ENCODE measurements at regions not wholly inside any gene's neighbourhood (a gene's known extent, or its start where the extent isn't known, plus 50 kb on each side); places are given as distances from the start of the nearest gene placed in this dataset.

DNA sequence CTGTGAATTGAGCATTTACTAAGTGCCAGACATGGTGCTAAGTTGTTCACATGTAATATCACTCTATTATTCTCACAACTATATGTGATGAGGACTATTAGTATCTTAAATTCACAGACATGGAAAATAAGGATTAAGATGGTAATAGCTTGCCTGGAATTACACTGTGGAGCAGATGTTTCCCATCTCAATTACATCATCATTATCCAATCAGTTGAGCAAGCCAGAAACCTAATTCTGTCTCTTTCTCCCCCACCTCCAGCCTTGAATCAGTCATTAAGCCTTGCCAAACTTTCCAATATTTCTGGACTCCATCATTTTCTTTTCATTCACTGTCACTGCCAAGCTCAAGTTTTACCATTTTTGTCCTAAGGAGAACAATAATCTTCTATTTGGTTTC is 287.8 kb upstream of the KITLG start:
- Histone ChIP-seq H3K27ac (no peak overlapping the region), H3K9me3 (no peaks in the 10 kb centered on the region), H3K27me3 (no peaks in the 10 kb centered on the region), H3K4me3 (no peak overlapping the region), H3K4me1 (no peaks in the 10 kb centered on the region), H3K36me3 (no peaks in the 10 kb centered on the region)
- no peak for DNase-seq
- TF ChIP-seq, protein P1, sequence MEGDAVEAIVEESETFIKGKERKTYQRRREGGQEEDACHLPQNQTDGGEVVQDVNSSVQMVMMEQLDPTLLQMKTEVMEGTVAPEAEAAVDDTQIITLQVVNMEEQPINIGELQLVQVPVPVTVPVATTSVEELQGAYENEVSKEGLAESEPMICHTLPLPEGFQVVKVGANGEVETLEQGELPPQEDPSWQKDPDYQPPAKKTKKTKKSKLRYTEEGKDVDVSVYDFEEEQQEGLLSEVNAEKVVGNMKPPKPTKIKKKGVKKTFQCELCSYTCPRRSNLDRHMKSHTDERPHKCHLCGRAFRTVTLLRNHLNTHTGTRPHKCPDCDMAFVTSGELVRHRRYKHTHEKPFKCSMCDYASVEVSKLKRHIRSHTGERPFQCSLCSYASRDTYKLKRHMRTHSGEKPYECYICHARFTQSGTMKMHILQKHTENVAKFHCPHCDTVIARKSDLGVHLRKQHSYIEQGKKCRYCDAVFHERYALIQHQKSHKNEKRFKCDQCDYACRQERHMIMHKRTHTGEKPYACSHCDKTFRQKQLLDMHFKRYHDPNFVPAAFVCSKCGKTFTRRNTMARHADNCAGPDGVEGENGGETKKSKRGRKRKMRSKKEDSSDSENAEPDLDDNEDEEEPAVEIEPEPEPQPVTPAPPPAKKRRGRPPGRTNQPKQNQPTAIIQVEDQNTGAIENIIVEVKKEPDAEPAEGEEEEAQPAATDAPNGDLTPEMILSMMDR (IDR thresholded peaks at IDR 0.05) = no peak
- TF ChIP-seq POLR2A (IDR thresholded peaks at IDR 0.05) = no peak
- intact Hi-C loops (cut with DNase I; ENCODE audit: low total_unique reads) = no loop called here

DNA sequence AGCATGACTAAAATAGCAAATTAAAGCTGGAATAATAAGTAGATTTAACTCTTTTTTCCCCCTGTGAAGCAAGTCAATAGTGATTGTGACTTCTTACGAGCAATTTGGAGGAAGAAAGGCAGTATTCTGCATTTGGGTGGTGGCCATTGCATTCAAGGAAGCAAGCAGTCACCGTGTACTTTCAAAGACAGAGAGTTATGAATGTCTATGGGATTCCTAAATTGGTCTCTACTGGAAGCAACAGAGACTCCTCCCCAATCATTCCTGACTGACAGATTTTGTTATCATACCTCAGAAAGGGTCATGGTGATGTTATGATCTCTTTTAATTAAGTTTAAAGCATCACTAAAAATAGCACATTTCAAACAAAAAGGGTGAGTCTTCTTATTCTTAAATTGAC is 287.2 kb upstream of the KITLG start:
- intact Hi-C loops (cut with DNase I; ENCODE audit: low total_unique reads) = no loop called here
- Histone ChIP-seq H3K4me3 (no peak overlapping the region), H3K36me3 (no peaks in the 10 kb centered on the region), H3K27ac (no peak overlapping the region), H3K9me3 (no peaks in the 10 kb centered on the region), H3K27me3 (no peaks in the 10 kb centered on the region), H3K4me1 (no peaks in the 10 kb centered on the region)
- no peak for TF ChIP-seq POLR2A (IDR thresholded peaks at IDR 0.05)
- TF ChIP-seq, protein P1 (IDR thresholded peaks at IDR 0.05) = no peak
- no peak for DNase-seq

DNA sequence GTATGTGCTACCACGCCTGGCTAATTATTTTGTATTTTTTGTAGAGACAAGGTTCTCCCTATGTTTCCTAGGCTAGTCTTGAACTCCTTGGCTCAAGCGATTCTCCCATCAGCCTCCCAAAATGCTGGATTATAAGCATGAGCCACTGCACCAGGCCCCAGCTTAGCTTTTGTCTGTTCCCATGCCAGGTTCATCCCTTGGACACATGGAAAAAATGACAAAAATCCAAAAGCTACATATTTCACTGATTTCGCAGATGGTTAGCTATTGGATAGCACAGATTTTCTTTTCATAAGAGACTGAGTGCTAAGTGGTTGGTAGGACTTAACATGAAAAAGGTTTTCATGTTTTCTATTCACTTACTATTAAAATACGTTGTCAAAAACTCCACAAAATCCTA is 286.6 kb upstream of the KITLG start:
- no peaks in the 10 kb centered on the region for H3K4me1 ChIP-seq
- intact Hi-C loops (cut with DNase I; ENCODE audit: low total_unique reads) = no loop called here
- no peak overlapping the region for H3K4me3 ChIP-seq
- TF ChIP-seq, protein P1 (IDR thresholded peaks at IDR 0.05) = no peak
- TF ChIP-seq POLR2A (IDR thresholded peaks at IDR 0.05) = no peak
- DNase-seq = no peak
- no peaks in the 10 kb centered on the region for H3K27me3 ChIP-seq
- H3K9me3 ChIP-seq = no peaks in the 10 kb centered on the region
- no peak overlapping the region for H3K27ac ChIP-seq
- H3K36me3 ChIP-seq = no peaks in the 10 kb centered on the region

DNA sequence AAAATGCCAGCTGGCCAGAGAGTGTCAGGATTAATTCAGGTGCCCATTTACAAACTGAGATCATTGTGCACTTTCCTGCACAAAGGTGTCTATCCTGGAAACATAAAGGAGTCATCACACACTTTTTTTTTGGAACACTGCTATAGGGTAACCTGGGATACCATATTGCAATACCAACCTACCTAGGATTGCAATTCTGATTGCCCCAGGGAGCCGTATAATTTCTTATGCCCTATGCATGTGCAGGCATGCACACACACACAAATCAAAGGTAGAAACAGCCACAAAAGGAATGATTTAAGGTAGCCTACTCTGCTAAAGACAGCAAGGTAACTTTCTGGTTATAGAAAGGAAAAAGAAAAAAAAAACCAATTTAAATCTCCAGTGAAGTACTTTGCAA is 285.3 kb upstream of the KITLG start:
- H3K4me3 ChIP-seq = no peak overlapping the region
- intact Hi-C loops (cut with DNase I; ENCODE audit: low total_unique reads) = no loop called here
- no peaks in the 10 kb centered on the region for H3K9me3 ChIP-seq
- no peaks in the 10 kb centered on the region for H3K36me3 ChIP-seq
- no peaks in the 10 kb centered on the region for H3K4me1 ChIP-seq
- DNase-seq = no peak
- H3K27me3 ChIP-seq = no peaks in the 10 kb centered on the region
- TF ChIP-seq POLR2A (IDR thresholded peaks at IDR 0.05) = no peak
- TF ChIP-seq, protein P1 (IDR thresholded peaks at IDR 0.05) = no peak
- H3K27ac ChIP-seq = no peak overlapping the region

DNA sequence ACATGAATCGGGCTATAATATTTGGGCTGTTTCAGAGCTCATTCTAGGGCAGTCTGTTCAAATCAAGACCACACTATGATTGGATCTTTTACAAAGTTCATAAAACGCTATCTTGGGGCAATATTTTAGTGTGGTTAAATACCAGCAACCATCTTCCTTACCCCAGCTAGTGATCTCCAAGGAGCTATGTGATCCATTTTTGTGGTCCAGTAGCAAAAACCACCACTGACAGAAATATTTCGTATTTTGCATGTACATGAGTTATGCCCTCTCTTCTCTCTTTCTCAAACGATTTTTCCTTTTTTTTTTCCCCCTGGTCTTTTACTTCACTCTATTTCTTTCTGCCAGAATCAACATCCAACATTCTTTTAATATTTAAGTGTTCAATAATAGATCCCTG is 280.6 kb upstream of the KITLG start:
- no peak overlapping the region for H3K27ac ChIP-seq

More for the DNA sequence above, 280.6 kb upstream of the KITLG start:
- H3K27me3 ChIP-seq = no peaks in the 10 kb centered on the region
- H3K36me3 ChIP-seq = no peaks in the 10 kb centered on the region
- H3K9me3 ChIP-seq = no peaks in the 10 kb centered on the region
- H3K4me1 ChIP-seq = no peaks in the 10 kb centered on the region
- intact Hi-C loops (cut with DNase I; ENCODE audit: low total_unique reads) = no loop called here
- TF ChIP-seq, protein P1 (IDR thresholded peaks at IDR 0.05) = no peak
- no peak for DNase-seq
- no peak overlapping the region for H3K4me3 ChIP-seq
